ENCODE measurements at regions not wholly inside any gene's neighbourhood (a gene's known extent, or its start where the extent isn't known, plus 50 kb on each side); places are given as distances from the start of the nearest gene placed in this dataset.

DNA sequence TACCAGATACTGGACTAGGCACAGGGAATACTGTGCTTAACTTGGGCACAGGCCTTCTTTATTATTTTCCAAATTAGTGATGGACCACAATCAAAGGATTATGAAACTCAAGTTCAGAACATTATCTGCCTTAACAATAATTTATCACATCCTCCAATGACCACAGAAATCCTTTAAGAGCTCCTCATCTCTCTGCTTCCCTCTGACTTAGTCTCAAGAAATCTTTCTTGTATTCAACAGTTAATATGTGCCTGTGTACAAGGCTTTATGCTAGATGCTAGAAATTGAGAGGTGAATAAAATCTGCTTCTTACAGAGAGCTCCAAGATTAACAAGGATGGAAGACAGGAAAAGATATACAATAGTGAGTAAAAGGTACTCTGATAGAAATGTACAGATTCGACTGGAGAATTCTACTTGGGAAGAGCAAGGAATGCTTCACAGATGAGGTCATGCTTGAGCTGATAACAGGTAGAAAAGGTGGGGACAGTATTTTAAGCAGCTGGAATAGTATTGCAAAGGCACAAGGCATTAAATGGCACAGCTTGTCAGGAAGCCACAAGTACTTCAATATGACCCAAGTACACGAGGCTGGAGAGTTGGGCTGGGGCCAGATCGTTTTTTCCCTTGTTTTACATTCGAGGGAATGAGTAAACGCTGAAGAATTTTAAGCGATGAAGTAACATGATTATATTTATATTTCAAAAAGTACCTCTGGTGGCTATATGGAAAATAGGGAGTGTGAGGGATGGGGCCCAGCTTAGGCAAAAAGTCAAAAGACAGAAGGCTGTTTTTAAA, 55.1 kb upstream of the ARID2 start:
- no peak for DNase-seq

DNA sequence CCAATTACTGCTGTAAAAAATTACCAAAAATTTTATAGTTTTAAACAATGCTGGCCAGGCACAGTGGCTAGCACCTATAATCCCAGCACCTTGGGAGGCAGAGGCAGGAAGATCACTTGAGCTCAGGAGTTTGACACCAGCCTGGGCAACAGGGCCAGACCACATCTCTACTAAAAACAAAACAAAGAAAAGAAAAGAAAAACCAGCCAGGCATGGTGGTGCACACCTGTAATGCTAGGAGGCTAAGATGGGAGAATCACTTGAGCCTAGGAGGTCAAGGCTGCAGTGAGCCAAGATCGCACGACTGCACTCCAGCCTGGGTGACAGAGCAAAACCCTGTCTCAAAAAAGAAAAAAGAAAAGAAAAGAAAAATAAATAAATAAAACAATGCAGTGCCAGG, 54.0 kb upstream of the ARID2 start:
- DNase-seq: no peak

Measured in KG1 (cell line).